Non-pigmented ciliary epithelial cell (primary cell): ENCODE measurements at regions not wholly inside any gene's neighbourhood (a gene's known extent, or its start where the extent isn't known, plus 50 kb on each side); places are given as distances from the start of the nearest gene placed in this dataset.
A peak's percentile ranks its signal among the peaks of the same experiment; 100 is the strongest.

Experiments
- DNase-seq: peaks from one replicate; pipeline ENCODE4 v3.0.0-alpha.2; 2010; ENCODE audit warnings: low read depth

DNA sequence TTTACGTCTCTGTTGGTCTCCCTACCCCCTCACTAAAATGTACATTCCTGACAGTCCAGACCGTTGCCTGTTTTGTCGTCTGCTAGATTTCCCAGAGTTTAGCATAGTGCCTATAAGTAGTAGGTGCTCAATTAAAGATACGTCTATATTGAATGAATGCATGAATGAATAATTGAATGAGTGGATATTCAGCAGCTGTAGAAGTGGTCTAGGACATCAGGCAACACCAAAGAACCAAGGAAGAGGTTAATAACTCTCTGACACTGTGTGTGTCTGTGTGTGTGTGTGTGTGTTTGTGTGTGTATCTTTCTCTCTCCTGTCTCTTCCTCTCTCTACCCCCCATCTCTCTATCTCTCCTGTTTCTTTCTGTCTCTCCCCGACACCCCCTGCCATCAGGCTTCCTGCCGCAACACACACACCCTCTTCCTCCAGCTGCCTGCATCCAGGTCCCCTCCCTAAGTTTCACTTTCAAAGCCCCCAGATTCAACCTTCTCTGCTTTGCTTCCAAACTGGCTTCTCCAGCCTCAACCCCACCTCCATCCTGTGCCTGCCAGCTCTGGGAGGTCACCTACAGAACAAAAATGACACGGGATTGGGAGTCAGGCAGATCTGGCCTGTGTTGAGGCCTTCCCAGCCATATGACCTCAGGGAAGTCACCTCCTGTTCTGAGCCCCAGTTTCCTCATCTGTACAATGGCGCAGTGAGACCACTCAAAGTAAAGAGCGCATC is 119.9 kb upstream of the NCOR2 start:
- DNase-seq = no peak

DNA sequence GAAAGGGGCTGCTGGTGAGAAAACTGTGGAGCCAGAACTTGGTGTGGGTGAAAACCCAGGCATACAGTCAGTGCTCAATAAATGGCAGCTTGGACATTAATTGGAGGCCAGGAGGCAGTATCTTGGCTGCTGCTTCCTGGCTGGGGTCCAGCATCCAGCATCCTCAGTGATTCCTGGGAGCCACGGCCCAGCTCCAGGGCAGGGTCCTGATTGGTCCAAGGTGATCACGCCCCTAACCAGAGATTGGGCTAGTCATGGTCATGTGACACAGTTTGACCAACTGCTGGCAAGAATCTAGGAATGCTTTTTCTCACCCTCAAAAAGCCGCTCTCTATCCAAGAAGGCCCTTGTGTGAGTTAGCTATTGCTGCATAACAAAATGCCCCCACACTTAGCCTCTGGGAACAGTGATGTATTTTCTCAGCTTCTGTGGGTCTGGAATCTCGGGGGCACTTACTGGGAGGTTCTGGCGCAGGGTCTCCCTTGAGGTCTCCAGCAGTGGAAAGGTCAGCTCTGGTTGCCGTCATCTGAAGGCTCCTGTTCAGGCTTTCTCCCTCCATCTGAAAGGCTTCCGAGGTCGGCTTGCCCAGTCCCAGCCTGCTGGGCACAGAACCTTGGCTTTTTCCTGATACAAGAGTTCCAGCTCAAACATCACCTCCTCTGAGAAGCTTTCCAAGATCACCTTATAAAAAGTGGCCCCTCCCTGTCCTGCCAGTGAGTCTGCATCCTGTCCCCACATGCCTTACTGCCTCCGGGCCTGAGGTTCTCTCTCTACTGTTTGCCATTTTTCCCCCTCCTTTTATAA is 119.2 kb upstream of the NCOR2 start:
- DNase-seq = no peak

DNA sequence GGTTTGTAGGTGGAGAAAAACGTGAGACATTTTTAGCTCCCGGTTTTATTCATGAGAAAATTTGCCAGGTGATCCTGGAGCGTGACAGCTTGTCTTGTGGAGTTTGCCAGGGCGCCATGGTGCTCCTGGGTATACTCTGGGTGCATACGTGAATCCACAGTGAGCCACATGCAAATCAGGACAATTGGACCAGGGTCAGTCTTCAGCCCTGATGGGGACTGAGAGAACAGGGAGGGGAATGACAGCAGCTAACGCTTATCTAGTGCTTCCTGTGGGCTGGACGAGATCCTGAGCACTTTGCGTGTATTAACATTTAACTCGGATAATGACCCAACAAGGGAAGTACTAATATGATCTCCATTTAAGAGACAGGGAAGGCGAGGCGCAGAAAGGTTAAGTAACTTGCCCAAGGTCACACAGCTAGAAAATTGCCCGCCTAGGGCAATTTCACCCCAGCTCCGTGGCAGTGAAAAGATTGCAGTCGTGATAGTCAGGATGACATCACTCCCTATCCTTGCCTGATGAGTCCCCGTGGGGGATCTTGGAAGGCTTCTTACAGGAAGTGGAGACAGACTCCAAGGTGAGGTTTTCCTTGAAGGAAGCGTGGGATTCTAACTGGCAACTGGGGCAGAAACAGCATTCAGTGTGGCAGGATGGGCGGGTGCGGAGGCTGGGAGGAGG is 118.4 kb upstream of the NCOR2 start:
- DNase-seq = no peak

DNA sequence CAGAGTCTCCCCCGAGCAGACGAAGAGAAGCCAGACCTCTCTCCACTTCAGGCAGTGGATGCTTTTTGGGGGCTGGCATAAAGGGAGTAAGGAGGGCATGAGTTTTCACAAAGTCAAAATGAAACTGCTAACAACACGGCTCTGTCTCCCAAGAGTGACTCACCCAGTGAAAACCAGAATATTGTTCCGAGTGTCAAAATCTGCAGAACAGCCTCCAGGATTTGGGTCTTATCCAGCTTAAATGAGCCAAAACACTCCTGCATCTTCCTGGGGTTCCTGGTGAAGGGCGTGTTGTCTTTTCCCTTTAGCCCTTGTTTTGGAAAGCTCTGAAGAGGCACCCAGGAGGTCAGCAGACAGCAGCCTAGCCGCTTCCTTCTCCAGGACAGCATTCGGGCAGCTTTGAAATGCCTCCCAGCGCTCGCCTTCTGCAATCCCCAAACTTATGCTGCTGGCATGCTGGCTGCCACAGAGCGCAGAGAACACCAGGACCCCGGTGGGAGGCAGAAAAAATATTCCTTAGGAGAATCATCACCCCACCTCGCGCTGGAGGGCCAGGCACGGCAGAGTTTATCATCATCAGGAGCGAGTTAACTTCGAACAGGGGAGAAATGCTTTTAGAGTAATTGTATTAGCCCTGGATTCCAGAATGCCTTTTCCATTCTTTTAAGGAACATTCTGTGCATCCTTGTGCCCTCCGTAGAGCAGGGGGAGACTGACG is 117.7 kb upstream of the NCOR2 start:
- DNase-seq = no peak

DNA sequence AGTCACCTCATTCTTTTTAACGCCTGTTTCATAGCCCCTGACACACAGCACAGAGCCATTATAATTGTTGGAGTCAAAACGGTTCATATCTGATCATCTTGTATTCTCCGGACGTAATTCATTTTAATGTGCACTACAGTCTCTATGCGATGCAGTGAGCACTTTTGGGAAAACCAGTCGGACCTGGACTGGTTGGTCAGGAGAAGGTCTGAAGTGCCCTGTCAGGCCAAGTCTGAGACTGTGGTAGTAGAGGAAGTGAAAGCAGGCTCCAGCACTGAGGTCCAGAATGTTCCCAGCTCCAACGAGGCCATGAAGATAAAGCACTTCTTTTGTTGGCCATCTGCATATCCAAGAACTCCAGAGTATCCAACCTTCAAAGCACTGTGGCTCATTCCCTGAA is 117.1 kb upstream of the NCOR2 start:
- DNase-seq = no peak

DNA sequence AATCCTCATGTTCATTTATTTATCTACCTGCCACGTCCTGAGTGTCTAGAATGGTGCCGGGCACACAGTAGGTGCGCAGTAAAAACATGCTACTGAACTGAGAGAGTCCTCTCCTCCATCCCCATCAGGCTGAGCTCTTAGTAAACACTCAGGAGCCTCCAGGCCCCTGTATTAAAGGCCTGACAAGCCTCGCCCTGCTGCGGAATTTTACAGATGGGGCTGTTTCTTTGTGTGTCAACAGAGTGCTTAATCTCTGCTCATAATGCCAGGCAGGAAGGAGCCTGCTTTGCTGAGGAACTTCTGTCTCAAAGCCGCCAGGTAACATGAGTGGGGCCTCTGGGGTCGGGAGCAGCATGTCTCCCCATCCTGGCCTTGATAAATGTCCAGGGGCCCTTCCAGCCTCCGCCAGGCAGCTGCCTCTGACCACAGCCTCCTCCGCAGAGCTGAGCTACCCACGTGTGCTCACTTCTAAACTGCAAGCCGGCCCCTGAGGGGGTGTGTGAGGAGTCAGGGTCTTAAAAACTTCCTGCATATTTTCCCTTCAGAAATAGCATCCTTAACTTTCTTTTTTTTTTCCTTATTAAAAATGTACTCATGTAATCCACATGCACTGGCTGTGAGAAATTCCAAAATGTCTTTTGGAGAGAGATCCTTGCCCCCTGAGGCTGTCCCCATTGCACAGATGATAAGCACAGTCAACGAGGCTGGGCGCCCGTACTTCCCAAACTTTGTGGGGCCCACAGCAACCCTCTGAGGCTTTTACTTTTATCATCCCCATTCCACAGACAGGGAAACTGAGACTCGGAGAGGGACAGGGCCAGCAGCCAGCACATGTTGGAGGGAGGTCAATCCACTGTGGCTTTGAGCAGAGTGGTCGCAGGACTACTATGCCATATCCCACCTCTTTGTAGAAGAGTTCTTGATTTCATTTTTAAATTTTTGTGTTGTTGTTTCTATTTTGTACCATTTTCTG is 116.0 kb upstream of the NCOR2 start:
- DNase-seq = no peak

DNA sequence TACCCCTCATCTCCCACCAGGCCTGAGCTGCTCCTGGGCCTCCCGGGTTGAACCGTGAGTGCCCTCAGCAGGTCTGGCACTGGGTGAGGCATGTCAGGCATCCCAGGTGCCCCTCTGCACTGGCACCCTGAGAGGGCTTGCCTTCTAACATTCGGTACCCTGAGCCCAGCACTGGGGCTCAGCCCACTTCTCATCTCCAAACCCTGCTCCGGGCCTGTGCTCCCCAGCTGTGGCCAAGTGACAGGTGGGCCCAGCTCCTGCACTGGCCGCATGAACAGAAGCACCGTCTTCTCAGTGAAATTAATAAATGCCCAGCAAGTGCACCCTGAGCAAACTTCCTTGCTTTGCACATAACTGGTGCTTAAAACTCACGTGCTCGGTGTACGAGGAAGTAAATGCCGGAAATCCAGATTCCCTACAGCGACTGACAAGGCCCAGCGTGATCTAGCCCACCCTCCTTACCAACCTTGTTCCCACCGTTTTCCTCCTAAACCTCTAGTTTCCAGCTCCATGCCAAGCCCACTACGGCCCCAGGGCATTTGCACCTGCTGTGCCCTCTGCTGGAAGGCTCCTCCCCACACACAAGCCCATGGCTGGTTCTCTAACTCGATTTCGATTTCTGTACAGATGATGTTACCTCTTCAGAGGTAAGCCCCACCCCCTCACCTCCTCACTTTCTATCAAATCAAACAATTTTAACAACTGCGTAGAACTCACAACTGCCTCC is 115.2 kb upstream of the NCOR2 start:
- DNase-seq = no peak

DNA sequence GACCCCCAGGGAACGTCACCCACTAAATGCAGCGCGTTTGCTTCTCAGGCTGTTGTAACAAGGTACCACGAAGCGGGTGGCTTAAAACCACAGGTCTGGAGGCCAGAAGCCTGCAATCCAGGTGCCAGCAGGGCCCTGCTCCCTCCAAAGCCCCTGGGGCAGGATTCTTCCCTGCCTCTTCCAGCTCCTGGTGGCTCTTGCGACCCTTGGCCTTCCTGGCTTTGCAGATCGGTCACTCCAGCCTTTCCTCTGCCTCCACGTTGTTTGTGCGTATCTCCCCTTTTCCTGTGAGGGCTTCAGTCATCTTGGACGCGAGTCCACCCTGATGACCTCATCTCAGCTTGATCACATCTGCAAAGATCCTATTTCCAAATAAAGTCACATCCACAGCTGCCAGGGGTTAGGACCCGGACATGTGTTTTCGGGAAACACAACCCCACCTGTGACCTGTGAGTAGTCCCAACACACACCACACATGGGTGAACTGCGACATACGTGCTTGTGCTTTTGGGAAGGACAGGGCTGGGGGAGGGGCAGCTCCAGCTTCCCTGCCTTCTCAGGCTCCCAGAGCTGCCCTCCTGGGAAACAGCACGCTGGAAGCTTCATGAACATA is 114.5 kb upstream of the NCOR2 start:
- no peak for DNase-seq

DNA sequence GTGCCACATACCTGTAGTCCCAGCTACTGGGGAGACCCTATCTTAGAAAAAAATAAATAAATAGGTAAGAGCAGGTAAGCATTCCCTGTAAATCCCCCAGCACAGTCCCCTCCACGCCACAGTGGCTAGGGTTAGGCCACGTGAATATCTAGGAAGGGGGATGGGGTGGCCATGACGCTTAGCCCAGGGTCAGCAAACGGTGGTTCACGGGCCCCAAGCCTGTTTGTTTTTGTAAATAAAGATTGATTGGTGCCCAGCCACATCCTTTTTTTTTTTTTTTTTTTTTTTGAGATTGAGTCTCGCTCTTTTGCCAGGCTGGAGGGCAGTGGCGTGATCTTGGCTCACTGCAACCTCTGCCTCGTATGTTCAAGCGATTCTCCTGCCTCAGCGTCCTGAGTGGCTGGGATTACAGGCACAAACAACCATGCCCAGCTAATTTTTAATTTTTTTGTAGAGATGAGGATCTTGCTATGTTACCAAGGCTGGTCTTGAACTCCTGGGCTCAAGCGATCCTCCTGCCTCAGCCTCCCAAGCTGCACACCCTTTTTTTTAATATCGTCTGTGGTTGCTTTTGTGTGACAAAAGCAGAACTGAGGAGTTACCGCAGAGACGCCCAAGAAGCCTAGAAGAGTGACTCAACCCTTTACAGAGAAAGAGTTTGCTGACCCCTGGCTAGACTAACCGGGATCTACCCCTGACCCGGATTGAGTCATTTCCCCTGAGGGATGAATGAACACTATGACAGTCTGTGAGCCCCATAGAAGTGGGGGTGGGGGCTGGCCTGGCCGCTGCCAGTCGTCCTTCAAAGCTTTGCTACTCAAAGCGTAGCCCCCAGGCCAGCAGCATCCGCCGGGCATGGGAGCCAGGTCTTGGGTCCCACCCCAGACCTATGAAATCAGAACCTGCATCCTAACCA is 113.7 kb upstream of the NCOR2 start:
- peak; percentile 76 for DNase-seq

DNA sequence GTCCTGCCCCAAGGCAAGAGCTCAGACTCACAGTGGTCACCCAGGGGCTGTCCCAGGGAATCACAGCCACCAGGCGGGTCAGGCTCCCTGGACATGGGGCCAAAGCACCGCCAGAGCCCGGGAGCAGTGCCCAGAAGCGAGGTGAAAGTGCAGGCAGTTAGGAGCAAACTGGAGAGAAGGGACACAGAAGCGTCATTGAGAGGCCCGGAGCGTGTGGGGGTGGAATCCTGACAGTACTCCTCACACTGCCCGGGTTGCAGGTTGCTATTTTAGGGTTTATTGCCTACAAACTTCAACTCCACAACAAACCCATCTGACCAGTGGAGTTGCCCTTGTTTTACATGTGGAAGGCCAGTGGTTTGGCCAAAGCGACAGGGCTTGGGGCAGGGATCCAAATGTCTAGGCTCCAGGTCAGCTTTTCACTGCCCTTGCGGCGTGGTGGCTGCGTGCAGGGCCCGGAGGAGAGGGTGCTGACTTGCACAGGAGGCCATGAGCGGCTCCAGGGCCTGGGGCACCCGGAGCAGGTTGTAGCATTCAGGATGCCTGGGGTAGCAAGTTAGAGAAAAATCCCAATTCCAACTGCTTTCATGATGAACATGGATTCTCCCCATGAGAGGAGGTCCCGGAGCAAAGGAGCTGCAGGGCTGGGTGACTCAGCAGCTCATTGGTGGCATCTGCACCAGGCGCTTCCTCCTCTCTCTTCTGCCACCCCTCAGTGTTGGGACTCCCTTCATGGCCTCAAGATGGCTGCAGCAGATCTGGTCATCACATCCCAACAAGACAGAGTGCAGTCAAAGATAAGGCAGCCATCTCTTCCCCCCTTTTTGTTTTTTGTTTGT is 112.3 kb upstream of the NCOR2 start:
- DNase-seq = no peak

DNA sequence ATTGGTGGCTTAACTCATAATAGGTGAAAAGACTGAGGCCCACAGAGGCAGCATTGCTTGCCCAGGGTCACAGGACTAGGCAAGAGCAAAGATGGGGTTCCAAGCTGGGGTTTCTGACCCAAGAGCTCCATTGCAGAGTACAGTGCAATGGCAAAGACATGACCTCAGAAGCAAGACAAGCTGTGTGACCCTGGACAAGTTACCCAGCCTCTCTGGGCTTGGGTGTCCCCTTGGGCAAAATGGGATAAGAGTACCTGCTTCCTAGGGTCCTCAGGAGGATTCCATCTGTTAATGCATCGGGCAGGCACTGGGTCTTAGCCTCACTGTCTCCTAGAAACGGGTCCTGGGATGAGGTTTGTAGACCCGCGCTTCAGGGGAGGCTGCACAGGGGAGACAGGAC is 111.6 kb upstream of the NCOR2 start:
- no peak for DNase-seq

DNA sequence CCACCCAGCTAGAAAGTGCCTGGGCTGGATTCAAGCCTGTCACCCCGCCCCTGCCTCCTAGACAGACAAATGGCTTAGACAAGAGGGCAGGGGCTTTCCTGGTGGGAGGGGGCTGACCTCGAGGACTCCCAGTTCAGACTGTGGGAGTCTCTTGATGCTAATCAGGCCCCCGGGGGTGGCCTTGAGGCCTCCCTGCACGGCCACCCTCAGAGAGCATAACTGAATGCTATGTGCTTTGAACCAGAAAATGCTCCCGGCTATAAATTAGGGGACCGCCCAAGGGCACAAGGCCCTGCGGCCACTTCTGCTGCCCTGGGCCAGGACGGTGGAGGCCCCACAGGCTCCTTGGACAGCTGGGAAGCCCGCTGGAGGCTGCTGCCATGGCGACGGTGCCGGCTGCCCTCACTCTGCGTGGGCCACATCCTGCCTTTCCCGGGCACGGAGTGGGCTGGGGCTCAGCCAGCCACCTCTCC is 111.0 kb upstream of the NCOR2 start:
- no peak for DNase-seq

DNA sequence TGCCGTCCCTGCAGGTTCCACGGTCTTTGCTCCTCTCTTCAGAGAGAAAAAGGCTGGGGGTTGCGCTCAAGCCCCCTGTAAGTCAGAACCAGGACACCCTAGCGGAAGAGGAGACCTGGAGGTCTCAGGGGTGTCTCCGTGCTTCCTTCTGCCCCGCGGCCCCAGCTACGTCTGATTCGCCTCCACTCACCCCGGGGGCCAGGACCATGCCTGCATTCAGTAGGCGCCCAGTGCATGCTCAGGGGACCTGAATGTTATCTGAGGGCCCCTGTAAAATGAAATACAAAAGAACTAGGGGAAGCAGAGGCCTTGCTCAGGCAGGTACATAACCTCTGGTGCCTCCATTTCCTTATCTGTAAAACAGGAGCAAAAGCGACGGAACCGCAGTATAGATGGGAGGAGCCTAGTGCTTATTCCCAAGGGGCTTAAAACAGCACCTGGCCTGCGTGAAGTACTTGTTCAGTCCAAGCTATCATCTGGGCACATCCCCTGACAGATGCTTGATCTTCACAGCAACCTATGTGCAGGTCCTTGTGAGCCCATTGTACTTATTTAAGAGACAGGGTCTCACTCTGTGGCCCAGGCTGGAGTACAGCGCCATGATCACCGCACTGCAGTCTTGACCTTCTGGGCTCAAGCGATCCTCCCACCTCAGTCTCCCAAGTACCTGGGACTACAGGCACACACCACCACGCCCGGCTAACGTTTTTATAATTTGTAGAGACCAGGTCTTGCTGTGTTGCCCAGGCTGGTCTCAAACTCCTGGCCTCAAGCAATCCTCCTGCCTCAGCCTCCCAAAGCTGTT is 110.3 kb upstream of the NCOR2 start:
- DNase-seq = no peak

DNA sequence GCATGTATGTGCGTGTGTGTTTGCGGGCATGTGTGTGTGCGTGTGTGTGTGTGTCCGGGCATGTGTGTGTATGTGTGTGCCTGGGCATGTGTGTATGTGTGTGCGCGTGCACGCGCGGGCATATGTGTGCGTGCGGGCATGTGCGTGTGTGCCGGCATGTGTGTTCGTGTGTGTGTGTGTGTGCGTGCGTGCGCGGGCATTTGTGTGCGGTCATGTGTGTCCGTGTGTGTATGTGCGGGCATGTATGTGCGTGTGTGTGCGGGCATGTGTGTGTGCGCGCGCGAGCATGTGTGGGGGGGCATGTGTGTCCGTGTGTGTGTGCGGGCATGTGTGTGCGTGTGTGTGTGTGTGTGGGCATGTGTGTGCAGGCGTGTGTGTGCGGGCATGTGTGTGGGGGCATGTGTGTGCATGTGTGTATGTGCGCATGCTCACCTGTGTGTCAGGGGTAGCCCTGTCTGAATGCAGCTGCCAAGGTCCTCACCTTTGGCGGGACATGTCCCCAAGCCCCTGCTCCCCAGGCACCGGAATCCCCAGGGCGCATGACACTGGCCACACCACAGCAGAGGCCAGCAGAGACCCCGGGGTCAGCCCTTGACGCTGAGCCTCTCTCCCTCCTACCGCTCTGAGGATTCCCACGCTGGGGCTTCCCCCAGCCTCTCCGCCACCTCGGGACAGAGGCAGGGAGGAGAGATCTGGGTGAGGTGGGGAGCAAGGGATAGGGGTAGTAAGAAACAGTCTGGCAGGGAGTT is 109.5 kb upstream of the NCOR2 start:
- no peak for DNase-seq

DNA sequence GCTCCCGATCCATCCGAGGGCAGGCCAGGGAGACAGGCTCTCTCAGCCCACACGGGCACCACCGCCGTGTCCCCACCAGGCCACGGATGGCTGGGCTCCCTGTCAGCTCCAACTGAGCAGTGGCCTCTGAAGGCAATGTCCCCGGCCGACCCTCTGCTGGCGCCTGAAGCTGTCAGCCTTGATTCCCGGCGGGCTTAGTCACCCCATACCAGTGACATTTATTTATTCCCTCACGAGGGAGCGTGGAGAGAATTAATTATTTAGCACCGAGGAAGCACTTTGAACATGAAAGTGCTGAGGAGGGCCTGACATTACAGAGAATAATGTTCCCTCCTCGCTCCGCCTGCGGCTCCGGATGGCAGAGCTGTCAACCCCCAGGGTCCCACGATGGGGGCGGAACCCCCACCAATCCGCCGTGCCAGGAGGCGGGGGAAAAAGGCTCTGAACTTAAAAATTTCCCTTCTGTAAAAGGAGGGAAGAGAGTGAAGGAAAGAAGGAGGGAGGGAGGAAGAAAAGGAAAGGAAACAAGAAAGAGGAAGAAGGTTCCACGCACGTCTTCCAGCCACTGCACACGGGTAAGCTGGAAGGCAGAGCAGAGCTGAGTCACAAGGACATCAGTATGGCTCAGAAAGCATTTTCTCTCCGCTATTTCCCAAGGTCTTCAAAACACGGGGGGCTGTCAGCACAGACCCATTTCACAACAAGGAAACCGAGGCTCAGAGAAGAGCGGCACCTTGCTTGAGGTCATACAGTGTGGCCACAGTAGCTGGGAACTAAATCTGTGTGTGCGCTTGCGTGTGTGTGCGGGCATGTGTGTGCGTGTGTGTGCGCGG is 108.7 kb upstream of the NCOR2 start:
- DNase-seq = no peak
